ENCODE measurements at regions not wholly inside any gene's neighbourhood (a gene's known extent, or its start where the extent isn't known, plus 50 kb on each side); places are given as distances from the start of the nearest gene placed in this dataset.

- DNase-seq (ENCODE audit: low spot score) = no peak
- in situ Hi-C loops (cut with HindIII; ENCODE audit: low sequenced_read_pairs) = loop anchor here (25.0 kb wide), 1 partner anchor 428 kb away; no protein-coding TSS in a partner anchor
These were observed 222.8 kb downstream of the ADAMTS9 start for GRCh38 chr3:64464955-64465354.

- DNase-seq (ENCODE audit: low spot score) = no peak
- in situ Hi-C loops (cut with HindIII; ENCODE audit: low sequenced_read_pairs) = loop anchor here (25.0 kb wide), 1 partner anchor 427 kb away; no protein-coding TSS in a partner anchor
These were observed 223.8 kb downstream of the ADAMTS9 start for GRCh38 chr3:64463981-64464380.

- in situ Hi-C loops (cut with HindIII; ENCODE audit: low sequenced_read_pairs) = loop anchor here (25.0 kb wide), 1 partner anchor 425 kb away; no protein-coding TSS in a partner anchor
- DNase-seq (ENCODE audit: low spot score) = no peak
These were observed 225.6 kb downstream of the ADAMTS9 start for GRCh38 chr3:64462203-64462602.

GRCh38 chr3:64460877-64461276 lies 226.9 kb downstream of the ADAMTS9 start:
- DNase-seq (ENCODE audit: low spot score) = no peak
- in situ Hi-C loops (cut with HindIII; ENCODE audit: low sequenced_read_pairs) = loop anchor here (25.0 kb wide), 1 partner anchor 424 kb away; no protein-coding TSS in a partner anchor

- in situ Hi-C loops (cut with HindIII; ENCODE audit: low sequenced_read_pairs) = loop anchor here (25.0 kb wide), 1 partner anchor 423 kb away; no protein-coding TSS in a partner anchor
- DNase-seq (ENCODE audit: low spot score) = no peak
These were observed 227.6 kb downstream of the ADAMTS9 start for GRCh38 chr3:64460141-64460730.

- no peak for DNase-seq (ENCODE audit: low spot score)
- in situ Hi-C loops (cut with HindIII; ENCODE audit: low sequenced_read_pairs) = loop anchor here (25.0 kb wide), 1 partner anchor 422 kb away; no protein-coding TSS in a partner anchor
These were observed 228.1 kb downstream of the ADAMTS9 start for GRCh38 chr3:64459711-64460110.

- DNase-seq (ENCODE audit: low spot score) = no peak
- in situ Hi-C loops (cut with HindIII; ENCODE audit: low sequenced_read_pairs) = loop anchor here (25.0 kb wide), 1 partner anchor 421 kb away; no protein-coding TSS in a partner anchor
These were observed 230.0 kb downstream of the ADAMTS9 start for GRCh38 chr3:64457811-64458210.

- in situ Hi-C loops (cut with HindIII; ENCODE audit: low sequenced_read_pairs) = loop anchor here (25.0 kb wide), 1 partner anchor 419 kb away; no protein-coding TSS in a partner anchor
- no peak for DNase-seq (ENCODE audit: low spot score)
These were observed 231.1 kb downstream of the ADAMTS9 start for GRCh38 chr3:64456674-64457073.

GRCh38 chr3:64455351-64455750 lies 230.1 kb upstream of the PRICKLE2 start:
- in situ Hi-C loops (cut with HindIII; ENCODE audit: low sequenced_read_pairs) = loop anchor here (25.0 kb wide), 1 partner anchor 418 kb away; no protein-coding TSS in a partner anchor
- DNase-seq (ENCODE audit: low spot score) = no peak

GRCh38 chr3:64454768-64455167 lies 229.5 kb upstream of the PRICKLE2 start:
- DNase-seq (ENCODE audit: low spot score) = no peak
- in situ Hi-C loops (cut with HindIII; ENCODE audit: low sequenced_read_pairs) = loop anchor here (25.0 kb wide), 1 partner anchor 417 kb away; no protein-coding TSS in a partner anchor

GRCh38 chr3:64454179-64454578 lies 228.9 kb upstream of the PRICKLE2 start:
- in situ Hi-C loops (cut with HindIII; ENCODE audit: low sequenced_read_pairs) = loop anchor here (25.0 kb wide), 1 partner anchor 417 kb away; no protein-coding TSS in a partner anchor
- no peak for DNase-seq (ENCODE audit: low spot score)

- no peak for DNase-seq (ENCODE audit: low spot score)
- in situ Hi-C loops (cut with HindIII; ENCODE audit: low sequenced_read_pairs) = loop anchor here (25.0 kb wide), 1 partner anchor 414 kb away; no protein-coding TSS in a partner anchor
These were observed 226.2 kb upstream of the PRICKLE2 start for GRCh38 chr3:64451283-64452012.

- in situ Hi-C loops (cut with HindIII; ENCODE audit: low sequenced_read_pairs) = loop anchor here (25.0 kb wide), 1 partner anchor 413 kb away; no protein-coding TSS in a partner anchor
- DNase-seq (ENCODE audit: low spot score) = no peak
These were observed 225.2 kb upstream of the PRICKLE2 start for GRCh38 chr3:64450396-64450956.

GRCh38 chr3:64449026-64449425 lies 223.8 kb upstream of the PRICKLE2 start:
- in situ Hi-C loops (cut with HindIII; ENCODE audit: low sequenced_read_pairs) = no loop called here
- DNase-seq (ENCODE audit: low spot score) = no peak

GRCh38 chr3:64445944-64446300 lies 220.7 kb upstream of the PRICKLE2 start:
- DNase-seq (ENCODE audit: low spot score) = no peak
- in situ Hi-C loops (cut with HindIII; ENCODE audit: low sequenced_read_pairs) = no loop called here

GRCh38 chr3:64445109-64445943 lies 220.1 kb upstream of the PRICKLE2 start:
- in situ Hi-C loops (cut with HindIII; ENCODE audit: low sequenced_read_pairs) = no loop called here
- DNase-seq (ENCODE audit: low spot score) = no peak

- no peak for DNase-seq (ENCODE audit: low spot score)
- in situ Hi-C loops (cut with HindIII; ENCODE audit: low sequenced_read_pairs) = no loop called here
These were observed 219.3 kb upstream of the PRICKLE2 start for GRCh38 chr3:64444490-64445108.

GRCh38 chr3:64443546-64444381 lies 218.5 kb upstream of the PRICKLE2 start:
- no peak for DNase-seq (ENCODE audit: low spot score)
- in situ Hi-C loops (cut with HindIII; ENCODE audit: low sequenced_read_pairs) = no loop called here

Measured in G401 (cell line).